ENCODE measurements at regions not wholly inside any gene's neighbourhood (a gene's known extent, or its start where the extent isn't known, plus 50 kb on each side); places are given as distances from the start of the nearest gene placed in this dataset.

GRCh38 chr7:106793015-106793975, 71.8 kb upstream of the PIK3CG start:
- no peak for TF ChIP-seq EZH2 (IDR thresholded peaks at IDR 0.05)
- no peak for TF ChIP-seq POLR2AphosphoS5 (IDR thresholded peaks at IDR 0.05; ENCODE audit: borderline replicate concordance, low read depth, low read length)
